ENCODE measurements at regions not wholly inside any gene's neighbourhood (a gene's known extent, or its start where the extent isn't known, plus 50 kb on each side); places are given as distances from the start of the nearest gene placed in this dataset.

- no peak for TF ChIP-seq CTCF (IDR thresholded peaks at IDR 0.05; ENCODE audit: low read depth, low read length)
- no peak for TF ChIP-seq POLR2A (IDR thresholded peaks at IDR 0.05; ENCODE audit: extremely low read depth, insufficient read length)
- TF ChIP-seq MAX (IDR thresholded peaks at IDR 0.05; ENCODE audit: low read depth, low read length) = no peak
Measured at GRCh38 chr13:31046711-31047279, 114.3 kb downstream of the TEX26 start.
